HFFc6 (cell line): ENCODE measurements at regions not wholly inside any gene's neighbourhood (a gene's known extent, or its start where the extent isn't known, plus 50 kb on each side); places are given as distances from the start of the nearest gene placed in this dataset.

Experiments
- DNase-seq: peaks from one replicate; pipeline ENCODE4 v3.0.0-alpha.2; 2018
- H3K27ac Mint-ChIP-seq: 2 replicates; pipeline ENCODE4 v1.8.0; 2020; ENCODE audit warnings: mild to moderate bottlenecking, mixed read lengths
- H3K27me3 Mint-ChIP-seq: 2 replicates; pipeline ENCODE4 v1.8.0; 2021; ENCODE audit warnings: mild to moderate bottlenecking, moderate library complexity, mixed read lengths; ENCODE audit not compliant: insufficient read depth
- H3K36me3 Mint-ChIP-seq: 2 replicates; pipeline ENCODE4 v1.8.0; 2021; ENCODE audit warnings: low read depth, mixed read lengths
- H3K4me1 Mint-ChIP-seq: 2 replicates; pipeline ENCODE4 v1.8.0; 2020; ENCODE audit warnings: low read depth, mixed read lengths
- H3K4me3 Mint-ChIP-seq: 2 replicates; pipeline ENCODE4 v1.8.0; 2020; ENCODE audit warnings: mild to moderate bottlenecking, moderate library complexity, mixed read lengths
- H3K9me3 Mint-ChIP-seq: 2 replicates; pipeline ENCODE4 v1.8.0; 2020; ENCODE audit warnings: mild to moderate bottlenecking, mixed read lengths
- CTCF ChIP-seq: fragments of 200-600 bp; sonication (generic); IDR thresholded peaks from 2 replicates; pipeline ENCODE4 v1.5.0; 2021; ENCODE audit warnings: antibody characterized with exemption, mild to moderate bottlenecking

- no peaks in the 10 kb centered on the region for H3K36me3 Mint-ChIP-seq
- H3K9me3 Mint-ChIP-seq = peaks cover 26% of the 10 kb centered on the region
- no peak for TF ChIP-seq CTCF
- H3K4me3 Mint-ChIP-seq = no peak overlapping the region
- no peaks in the 10 kb centered on the region for H3K27me3 Mint-ChIP-seq
- no peak for DNase-seq
- no peak overlapping the region for H3K27ac Mint-ChIP-seq
- H3K4me1 Mint-ChIP-seq = no peaks in the 10 kb centered on the region
Observed at GRCh38 chr12:60830381-60830780, 1234.6 kb downstream of the SLC16A7 start.

- H3K4me3 Mint-ChIP-seq = no peak overlapping the region
Observed at GRCh38 chr12:60832290-60832689, 1236.5 kb downstream of the SLC16A7 start.

GRCh38 chr12:60834372-60834771, 1238.5 kb downstream of the SLC16A7 start:
- Mint-ChIP-seq H3K4me3 (no peak overlapping the region), H3K4me1 (no peaks in the 10 kb centered on the region), H3K27me3 (no peaks in the 10 kb centered on the region), H3K27ac (no peak overlapping the region), H3K9me3 (peaks cover 21% of the 10 kb centered on the region), H3K36me3 (no peaks in the 10 kb centered on the region)
- TF ChIP-seq CTCF = no peak
- no peak for DNase-seq

More at GRCh38 chr12:60832290-60832689, 1236.5 kb downstream of the SLC16A7 start:
- H3K36me3 Mint-ChIP-seq = no peaks in the 10 kb centered on the region
- H3K4me1 Mint-ChIP-seq = no peaks in the 10 kb centered on the region
- no peak for DNase-seq
- TF ChIP-seq CTCF = no peak
- H3K27ac Mint-ChIP-seq = no peak overlapping the region
- H3K27me3 Mint-ChIP-seq = no peaks in the 10 kb centered on the region
- H3K9me3 Mint-ChIP-seq = peaks cover 26% of the 10 kb centered on the region

- H3K9me3 Mint-ChIP-seq = peaks cover 26% of the 10 kb centered on the region
- no peak for DNase-seq
- no peak overlapping the region for H3K27ac Mint-ChIP-seq
- no peak overlapping the region for H3K4me3 Mint-ChIP-seq
- H3K36me3 Mint-ChIP-seq = no peaks in the 10 kb centered on the region
- no peaks in the 10 kb centered on the region for H3K27me3 Mint-ChIP-seq
- no peak for TF ChIP-seq CTCF
- H3K4me1 Mint-ChIP-seq = no peaks in the 10 kb centered on the region
Observed at GRCh38 chr12:60834806-60835205, 1239.0 kb downstream of the SLC16A7 start.

- Mint-ChIP-seq H3K27ac (no peak overlapping the region), H3K27me3 (no peaks in the 10 kb centered on the region), H3K4me1 (no peaks in the 10 kb centered on the region), H3K4me3 (no peak overlapping the region), H3K36me3 (no peaks in the 10 kb centered on the region), H3K9me3 (peaks cover 26% of the 10 kb centered on the region)
- TF ChIP-seq CTCF = no peak
- DNase-seq = no peak
Observed at GRCh38 chr12:60836651-60837050, 1240.8 kb downstream of the SLC16A7 start.

- no peak overlapping the region for H3K4me3 Mint-ChIP-seq
- no peak for TF ChIP-seq CTCF
- H3K4me1 Mint-ChIP-seq = no peaks in the 10 kb centered on the region
- H3K27me3 Mint-ChIP-seq = no peaks in the 10 kb centered on the region
- H3K9me3 Mint-ChIP-seq = peaks cover 11% of the 10 kb centered on the region
- no peak for DNase-seq
- no peaks in the 10 kb centered on the region for H3K36me3 Mint-ChIP-seq
- no peak overlapping the region for H3K27ac Mint-ChIP-seq
Observed at GRCh38 chr12:60842181-60842580, 1246.4 kb downstream of the SLC16A7 start.
